Adrenal gland (tissue), 9 donors: ENCODE measurements at regions not wholly inside any gene's neighbourhood (a gene's known extent, or its start where the extent isn't known, plus 50 kb on each side); places are given as distances from the start of the nearest gene placed in this dataset.

ENCODE experiments used
- DNase-seq, 7 donors: peaks; one replicate each; pipeline ENCODE4 v3.0.0-alpha.2; 2019 to 2020
- H3K27ac ChIP-seq, 5 donors: fragments of 200-600 bp; sonication (generic) in 4 of 5; 1 replicate in 3 of 5; 2 replicates in 2 of 5; pipeline versions ENCODE4 v1.5.1 to v1.8.0; 2016 to 2020; ENCODE audit warnings: mild to moderate bottlenecking in 1 of 5
- H3K27me3 ChIP-seq: fragments of 200-600 bp; 2 replicates; pipeline ENCODE4 v1.8.0; 2021
- H3K36me3 ChIP-seq, 2 donors: fragments of 200-600 bp; replicated peaks in 1 of 2; 1 replicate in 1 of 2; 2 replicates in 1 of 2; pipeline versions ENCODE4 v1.5.1 to v1.8.0; 2018 to 2022
- H3K4me1 ChIP-seq, 2 donors: fragments of 200-600 bp; replicated peaks in 1 of 2; 1 replicate in 1 of 2; 2 replicates in 1 of 2; pipeline versions ENCODE4 v1.5.1 to v1.8.0; 2018 to 2021
- H3K4me3 ChIP-seq, 4 donors: fragments of 200-600 bp; sonication (generic) in 3 of 4; one replicate each; pipeline ENCODE4 v1.5.1; 2016 to 2018
- H3K9me3 ChIP-seq, 3 donors: fragments of 200-600 bp; sonication (generic) in 1 of 3; replicated peaks in 1 of 3; 1 replicate in 2 of 3; 2 replicates in 1 of 3; pipeline versions ENCODE4 v1.5.1 to v1.8.0; 2016 to 2021
- CTCF ChIP-seq, 6 experiments: fragments of 450-650 bp in 4 of 6; fragments of 200-600 bp in 2 of 6; sonication (generic) in 1 of 6; IDR thresholded peaks; 1 replicate in 5 of 6; 2 replicates in 1 of 6; pipeline versions ENCODE4 v1.5.1 to v1.8.0; 2016 to 2021; ENCODE audit warnings: antibody characterized with exemption in 6 of 6, mild to moderate bottlenecking in 2 of 6, moderate library complexity in 1 of 6
- POLR2A ChIP-seq, 2 donors: fragments of 450-650 bp; IDR thresholded peaks; one replicate each; pipeline ENCODE4 v1.6.1; 2017; ENCODE audit warnings: antibody characterized with exemption in 2 of 2, mild to moderate bottlenecking in 2 of 2, moderate library complexity in 1 of 2
- WGBS, 4 donors: extraction: QIAGEN DNeasy Blood & Tissue Kit in 2 of 4; methylation state at CpG; one replicate each; pipeline versions ENCODE4 v1.1.5 to v1.1.7; 2013 to 2017; 5-methylcytosine and 5-hydroxymethylcytosine counted together
- intact Hi-C, 2 donors: fragments of 100-400 bp; cut with DNase I; formaldehyde crosslinking; loops; one replicate each; pipeline versions ENCODE4 v1.14.1 to v1.15.0; 2022 to 2023
- donor health status: healthy with polysubstance abuse.
- donor health status: Bipolar disorder and iron deficiency.
- donor health status: DM: yes; HTN: yes; CAD: no.
- donor health status: DM: no; HTN: no; CAD: no.
- donor health status: DM: no; HTN: no; CAD: no.

GRCh38 chr3:166446986-166447385 lies 609.8 kb upstream of the BCHE start:
- Histone ChIP-seq H3K4me3 (no peak overlapping the region), H3K27ac (no peak overlapping the region), H3K4me1 (no peaks in the 10 kb centered on the region), H3K9me3 (no peaks in the 10 kb centered on the region), H3K27me3 (no peaks in the 10 kb centered on the region), H3K36me3 (no peaks in the 10 kb centered on the region)
- TF ChIP-seq CTCF (IDR thresholded peaks at IDR 0.05) = no peak
- TF ChIP-seq POLR2A (IDR thresholded peaks at IDR 0.05) = no peak
- WGBS, 4 donors = 59 to 63% (median 60%) methylated on average over 3 of the region's 3 CpGs
- intact Hi-C loops = no loop called here
- no peak for DNase-seq

DNA sequence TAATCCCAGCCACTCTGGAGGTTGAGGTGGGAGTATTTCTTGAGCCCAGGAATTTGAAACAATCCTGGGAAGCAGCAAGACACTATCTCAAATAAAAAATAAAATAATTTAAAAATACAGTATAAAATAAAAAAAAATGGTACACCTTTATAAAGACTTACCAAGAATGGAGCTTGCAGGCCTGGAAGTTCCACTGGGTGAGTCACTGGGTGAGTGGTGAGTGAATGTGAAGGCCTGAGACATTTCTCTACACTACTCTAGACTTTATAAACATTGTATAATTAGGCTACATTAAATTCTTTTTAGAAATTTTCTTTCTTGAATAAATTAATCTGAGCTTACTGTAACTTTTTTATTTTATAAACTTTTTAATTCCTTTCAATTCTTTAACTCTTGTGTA lies 609.1 kb upstream of the BCHE start:
- TF ChIP-seq CTCF (IDR thresholded peaks at IDR 0.05) = no peak
- no peak for TF ChIP-seq POLR2A (IDR thresholded peaks at IDR 0.05)
- Histone ChIP-seq H3K9me3 (no peaks in the 10 kb centered on the region), H3K4me3 (no peak overlapping the region), H3K27ac (no peak overlapping the region), H3K36me3 (no peaks in the 10 kb centered on the region), H3K4me1 (no peaks in the 10 kb centered on the region), H3K27me3 (no peaks in the 10 kb centered on the region)
- DNase-seq = no peak
- intact Hi-C loops = no loop called here

DNA sequence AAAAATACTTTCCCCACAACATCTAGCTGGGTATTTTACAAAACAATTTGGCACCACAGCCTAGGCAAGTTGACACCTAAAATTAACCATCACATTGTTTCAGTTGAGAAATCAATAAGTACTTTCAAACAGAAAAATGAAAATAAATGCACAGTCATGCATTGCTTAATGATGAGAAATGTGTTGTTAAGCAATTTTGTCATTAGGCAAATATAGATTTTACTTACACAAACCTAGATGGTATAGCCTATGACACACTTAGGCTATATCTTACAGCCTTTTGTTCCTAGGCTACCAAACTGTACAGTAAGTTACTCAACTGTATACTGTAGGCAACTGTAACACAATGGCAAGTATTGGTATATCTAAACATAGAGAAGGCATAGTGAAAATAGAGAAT lies 608.6 kb upstream of the BCHE start:
- Histone ChIP-seq H3K27me3 (no peaks in the 10 kb centered on the region), H3K27ac (no peak overlapping the region), H3K4me3 (no peak overlapping the region), H3K4me1 (no peaks in the 10 kb centered on the region), H3K36me3 (no peaks in the 10 kb centered on the region), H3K9me3 (no peaks in the 10 kb centered on the region)
- no peak for DNase-seq
- no peak for TF ChIP-seq POLR2A (IDR thresholded peaks at IDR 0.05)
- intact Hi-C loops = no loop called here

GRCh38 chr3:166444756-166445155 lies 607.5 kb upstream of the BCHE start:
- Histone ChIP-seq H3K27me3 (no peaks in the 10 kb centered on the region), H3K4me3 (no peak overlapping the region), H3K27ac (no peak overlapping the region), H3K9me3 (no peaks in the 10 kb centered on the region), H3K36me3 (no peaks in the 10 kb centered on the region), H3K4me1 (no peaks in the 10 kb centered on the region)
- TF ChIP-seq CTCF (IDR thresholded peaks at IDR 0.05) (no peak), POLR2A (IDR thresholded peaks at IDR 0.05) (no peak)
- no peak for DNase-seq
- WGBS, 4 donors = 82 to 88% (median 86%) methylated on average over 6 to 9 of the region's 9 CpGs
- intact Hi-C loops = no loop called here

DNA sequence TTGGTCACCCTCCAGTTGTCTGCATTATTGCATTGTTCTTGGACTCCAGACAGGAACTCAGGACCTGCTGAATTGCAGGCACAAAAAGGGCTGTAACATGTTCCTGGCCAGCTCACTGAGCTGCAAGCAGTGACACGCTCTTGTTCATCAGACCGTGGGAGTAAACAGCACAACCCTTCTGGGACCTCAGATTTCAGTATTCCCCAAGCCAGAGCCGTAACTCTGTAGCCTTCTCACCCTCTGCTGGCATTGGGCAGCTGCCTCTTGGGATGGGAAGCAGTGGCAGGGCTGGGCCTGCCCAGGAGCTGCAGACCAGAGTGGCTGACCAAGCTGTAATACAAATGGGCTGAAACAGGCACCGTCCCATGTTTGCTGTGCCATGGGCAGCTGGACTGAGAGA lies 607.1 kb upstream of the BCHE start:
- no peak overlapping the region for H3K4me3 ChIP-seq
- no peaks in the 10 kb centered on the region for H3K27me3 ChIP-seq
- no peaks in the 10 kb centered on the region for H3K4me1 ChIP-seq
- intact Hi-C loops = no loop called here
- no peak for DNase-seq
- no peaks in the 10 kb centered on the region for H3K36me3 ChIP-seq
- WGBS, 4 donors = 69 to 100% (median 81%) methylated on average over 1 to 4 of the region's 4 CpGs; no CpG with 5 or more reads in 1 of the 4 donors
- no peaks in the 10 kb centered on the region for H3K9me3 ChIP-seq
- TF ChIP-seq CTCF (IDR thresholded peaks at IDR 0.05) = no peak
- no peak for TF ChIP-seq POLR2A (IDR thresholded peaks at IDR 0.05)
- H3K27ac ChIP-seq = no peak overlapping the region
